Astrocyte of the cerebellum (primary cell): ENCODE measurements at regions not wholly inside any gene's neighbourhood (a gene's known extent, or its start where the extent isn't known, plus 50 kb on each side); places are given as distances from the start of the nearest gene placed in this dataset.

Experiments used
- DNase-seq: peaks from one replicate; pipeline ENCODE4 v3.0.0-alpha.2; 2011; ENCODE audit warnings: low read depth
- H3K4me3 ChIP-seq: 2 replicates; pipeline ENCODE4 v1.5.1; 2011; ENCODE audit warnings: mild to moderate bottlenecking, low read depth, low read length, moderate library complexity
- CTCF ChIP-seq: IDR thresholded peaks from 2 replicates; pipeline ENCODE4 v1.5.1; 2012; ENCODE audit warnings: low read length, low read depth, moderate library complexity, mild to moderate bottlenecking; ENCODE audit errors: missing control alignments
- in situ Hi-C: cut with HindIII; loops from 2 replicates; pipeline ENCODE4 v1.10.0; 2017; ENCODE audit warnings: low sequenced_read_pairs

- in situ Hi-C loops, result no loop called here
- no peak for DNase-seq
- TF ChIP-seq CTCF, result no peak
- no peak overlapping the region for H3K4me3 ChIP-seq
These were observed 397.7 kb upstream of the RGS6 start for GRCh38 chr14:71534506-71534905.

GRCh38 chr14:71536015-71536740, 396.1 kb upstream of the RGS6 start:
- no peak for TF ChIP-seq CTCF
- in situ Hi-C loops, result no loop called here
- no peak for DNase-seq
- H3K4me3 ChIP-seq, result no peak overlapping the region

- in situ Hi-C loops, result no loop called here
- no peak overlapping the region for H3K4me3 ChIP-seq
- no peak for TF ChIP-seq CTCF
- DNase-seq, result no peak
These were observed 395.1 kb upstream of the RGS6 start for GRCh38 chr14:71536927-71537772.

GRCh38 chr14:71538288-71538687, 393.9 kb upstream of the RGS6 start:
- in situ Hi-C loops, result no loop called here
- no peak for DNase-seq
- TF ChIP-seq CTCF, result peak; percentile 4
- no peak overlapping the region for H3K4me3 ChIP-seq

- H3K4me3 ChIP-seq, result no peak overlapping the region
- in situ Hi-C loops, result no loop called here
- no peak for DNase-seq
- TF ChIP-seq CTCF, result no peak
These were observed 393.1 kb upstream of the RGS6 start for GRCh38 chr14:71538938-71539649.

- no peak for DNase-seq
- in situ Hi-C loops, result no loop called here
- no peak for TF ChIP-seq CTCF
- no peak overlapping the region for H3K4me3 ChIP-seq
These were observed 392.5 kb upstream of the RGS6 start for GRCh38 chr14:71539650-71540285.
